ENCODE measurements at regions not wholly inside any gene's neighbourhood (a gene's known extent, or its start where the extent isn't known, plus 50 kb on each side); places are given as distances from the start of the nearest gene placed in this dataset.

DNA sequence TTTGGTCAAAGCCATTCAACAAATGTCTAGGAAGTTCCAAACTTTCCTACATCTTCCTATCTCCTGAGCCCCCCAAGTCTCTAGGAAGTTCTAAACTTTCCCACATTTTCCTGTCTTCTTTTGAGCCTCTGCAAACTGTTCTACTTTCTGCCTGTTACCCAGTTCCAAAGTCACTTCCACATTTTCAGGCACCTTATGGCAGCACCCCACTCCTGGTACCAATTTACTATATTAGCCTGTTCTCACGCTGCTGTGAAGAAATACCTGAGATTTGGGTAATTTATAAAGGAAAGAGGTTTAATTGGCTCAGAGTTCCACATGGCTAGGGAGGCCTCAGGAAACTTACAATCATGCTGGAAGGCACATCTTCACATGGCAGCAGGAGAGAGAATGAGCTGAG, 869.2 kb downstream of the TDRD15 start:
- Histone ChIP-seq H3K27ac (ENCODE audit: low read depth, low read length) (no peak overlapping the region), H3K36me3 (ENCODE audit: control insufficient read depth in 1 of 2, insufficient read depth in 2 of 2, low read length in 2 of 2) (no peaks in the 10 kb centered on the region), H4K20me1 (ENCODE audit: insufficient read depth) (no peaks in the 10 kb centered on the region), H3K9me2 (ENCODE audit: insufficient read depth) (no peaks in the 10 kb centered on the region), H3K27me3 (ENCODE audit: insufficient read depth, low read length) (no peaks in the 10 kb centered on the region), H3K4me3 (replicated peaks in 1 of 2; ENCODE audit: low read depth in 1 of 2, low read length in 2 of 2) (no peak overlapping the region), H3K79me2 (ENCODE audit: insufficient read depth, low read length) (no peaks in the 10 kb centered on the region), H3K4me2 (ENCODE audit: low read length) (no peak overlapping the region), H3K9me3 (ENCODE audit: control insufficient read depth in 1 of 2, insufficient read depth in 1 of 2, low read depth in 1 of 2, low read length in 2 of 2) (peaks cover 5 to 11% of the 10 kb centered on the region in 2 experiments; a peak in 2 of 4 replicates), H3K4me1 (ENCODE audit: control insufficient read depth in 1 of 2, insufficient read depth in 2 of 2, low read length in 2 of 2) (no peaks in the 10 kb centered on the region), H3K9ac (ENCODE audit: low read length) (no peak overlapping the region), H2AFZ (ENCODE audit: low read depth, low read length, poor library complexity, severe bottlenecking) (no peak overlapping the region)
- ChIA-PET RAD21 (ENCODE audit: low non-redundant PET in 1 of 2, low total read pairs in 2 of 2, uncharacterized antibody in 2 of 2, unreplicated experiment in 2 of 2) (no interaction called here), CTCF (no interaction called here), POLR2A (no interaction called here)
- intact Hi-C loops (cut with micrococcal nuclease): no loop called here
- TF ChIP-seq POLR2AphosphoS5 (IDR thresholded peaks at IDR 0.05; ENCODE audit: low read depth, low read length): no peak
- no peak for TF ChIP-seq SP1 (IDR thresholded peaks at IDR 0.05; ENCODE audit: low read depth)
- TF ChIP-seq, protein P1, sequence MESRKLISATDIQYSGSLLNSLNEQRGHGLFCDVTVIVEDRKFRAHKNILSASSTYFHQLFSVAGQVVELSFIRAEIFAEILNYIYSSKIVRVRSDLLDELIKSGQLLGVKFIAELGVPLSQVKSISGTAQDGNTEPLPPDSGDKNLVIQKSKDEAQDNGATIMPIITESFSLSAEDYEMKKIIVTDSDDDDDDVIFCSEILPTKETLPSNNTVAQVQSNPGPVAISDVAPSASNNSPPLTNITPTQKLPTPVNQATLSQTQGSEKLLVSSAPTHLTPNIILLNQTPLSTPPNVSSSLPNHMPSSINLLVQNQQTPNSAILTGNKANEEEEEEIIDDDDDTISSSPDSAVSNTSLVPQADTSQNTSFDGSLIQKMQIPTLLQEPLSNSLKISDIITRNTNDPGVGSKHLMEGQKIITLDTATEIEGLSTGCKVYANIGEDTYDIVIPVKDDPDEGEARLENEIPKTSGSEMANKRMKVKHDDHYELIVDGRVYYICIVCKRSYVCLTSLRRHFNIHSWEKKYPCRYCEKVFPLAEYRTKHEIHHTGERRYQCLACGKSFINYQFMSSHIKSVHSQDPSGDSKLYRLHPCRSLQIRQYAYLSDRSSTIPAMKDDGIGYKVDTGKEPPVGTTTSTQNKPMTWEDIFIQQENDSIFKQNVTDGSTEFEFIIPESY (IDR thresholded peaks at IDR 0.05; ENCODE audit: extremely low read depth, insufficient replicate concordance, low read length): no peak
- no peak for TF ChIP-seq CBX3 (IDR thresholded peaks at IDR 0.05; ENCODE audit: low read depth)
- no peak for TF ChIP-seq SIN3A (IDR thresholded peaks at IDR 0.05; ENCODE audit: low read depth)
- TF ChIP-seq, protein P2, sequence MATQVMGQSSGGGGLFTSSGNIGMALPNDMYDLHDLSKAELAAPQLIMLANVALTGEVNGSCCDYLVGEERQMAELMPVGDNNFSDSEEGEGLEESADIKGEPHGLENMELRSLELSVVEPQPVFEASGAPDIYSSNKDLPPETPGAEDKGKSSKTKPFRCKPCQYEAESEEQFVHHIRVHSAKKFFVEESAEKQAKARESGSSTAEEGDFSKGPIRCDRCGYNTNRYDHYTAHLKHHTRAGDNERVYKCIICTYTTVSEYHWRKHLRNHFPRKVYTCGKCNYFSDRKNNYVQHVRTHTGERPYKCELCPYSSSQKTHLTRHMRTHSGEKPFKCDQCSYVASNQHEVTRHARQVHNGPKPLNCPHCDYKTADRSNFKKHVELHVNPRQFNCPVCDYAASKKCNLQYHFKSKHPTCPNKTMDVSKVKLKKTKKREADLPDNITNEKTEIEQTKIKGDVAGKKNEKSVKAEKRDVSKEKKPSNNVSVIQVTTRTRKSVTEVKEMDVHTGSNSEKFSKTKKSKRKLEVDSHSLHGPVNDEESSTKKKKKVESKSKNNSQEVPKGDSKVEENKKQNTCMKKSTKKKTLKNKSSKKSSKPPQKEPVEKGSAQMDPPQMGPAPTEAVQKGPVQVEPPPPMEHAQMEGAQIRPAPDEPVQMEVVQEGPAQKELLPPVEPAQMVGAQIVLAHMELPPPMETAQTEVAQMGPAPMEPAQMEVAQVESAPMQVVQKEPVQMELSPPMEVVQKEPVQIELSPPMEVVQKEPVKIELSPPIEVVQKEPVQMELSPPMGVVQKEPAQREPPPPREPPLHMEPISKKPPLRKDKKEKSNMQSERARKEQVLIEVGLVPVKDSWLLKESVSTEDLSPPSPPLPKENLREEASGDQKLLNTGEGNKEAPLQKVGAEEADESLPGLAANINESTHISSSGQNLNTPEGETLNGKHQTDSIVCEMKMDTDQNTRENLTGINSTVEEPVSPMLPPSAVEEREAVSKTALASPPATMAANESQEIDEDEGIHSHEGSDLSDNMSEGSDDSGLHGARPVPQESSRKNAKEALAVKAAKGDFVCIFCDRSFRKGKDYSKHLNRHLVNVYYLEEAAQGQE (IDR thresholded peaks at IDR 0.05; ENCODE audit: low read depth): no peak
- no peak for TF ChIP-seq TCF7L2 (IDR thresholded peaks at IDR 0.05; ENCODE audit: borderline replicate concordance, extremely low read depth, insufficient read depth, insufficient read length)
- TF ChIP-seq EZH2 (IDR thresholded peaks at IDR 0.05): no peak
- no peak for TF ChIP-seq SRF (IDR thresholded peaks at IDR 0.05; ENCODE audit: low read depth)
- TF ChIP-seq CEBPB (IDR thresholded peaks at IDR 0.05; ENCODE audit: low read depth): no peak
- BruUV-seq (replicated peaks): no TSS peak
- no peak for ATAC-seq
- no peak for DNase-seq (ENCODE audit: low read depth, low spot score)
